Activated CD8-positive, alpha-beta memory T cell treated with anti-CD3 and anti-CD28 coated beads for 48 hours (primary cell): ENCODE measurements at regions not wholly inside any gene's neighbourhood (a gene's known extent, or its start where the extent isn't known, plus 50 kb on each side); places are given as distances from the start of the nearest gene placed in this dataset.
"Not testable (repeated sequence)": the region's sequence is repeated elsewhere in the genome, so short reads cannot be mapped to it uniquely, and the experiment has no call there.

Source experiments
- DNase-seq, 3 experiments: peaks; one replicate each; pipeline ENCODE4 v3.0.0-alpha.2; 2020; ENCODE audit warnings: low read depth in 2 of 3, low spot score in 2 of 3

DNA sequence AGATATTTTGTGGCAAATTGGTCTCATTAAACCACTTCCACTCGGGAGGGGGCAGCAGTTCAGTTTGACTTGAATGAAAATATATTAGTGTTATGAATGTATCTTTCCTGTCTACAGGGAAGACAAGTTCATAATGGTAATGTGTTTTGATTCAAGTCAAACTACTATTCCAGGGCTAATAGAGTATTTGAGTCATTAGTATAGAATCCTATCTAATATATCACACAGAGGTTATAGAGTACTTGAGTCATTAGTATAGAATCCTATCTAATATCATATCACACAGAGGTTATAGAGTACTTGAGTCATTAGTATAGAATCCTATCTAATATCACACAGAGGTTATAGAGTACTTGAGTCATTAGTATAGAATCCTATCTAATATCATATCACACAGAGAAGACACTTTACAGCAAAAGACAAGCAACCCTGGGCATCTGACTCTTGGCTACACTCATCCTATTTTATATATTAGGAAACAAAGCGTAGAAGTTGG lies 199.7 kb upstream of the MAGI2 start:
- no peak for DNase-seq

DNA sequence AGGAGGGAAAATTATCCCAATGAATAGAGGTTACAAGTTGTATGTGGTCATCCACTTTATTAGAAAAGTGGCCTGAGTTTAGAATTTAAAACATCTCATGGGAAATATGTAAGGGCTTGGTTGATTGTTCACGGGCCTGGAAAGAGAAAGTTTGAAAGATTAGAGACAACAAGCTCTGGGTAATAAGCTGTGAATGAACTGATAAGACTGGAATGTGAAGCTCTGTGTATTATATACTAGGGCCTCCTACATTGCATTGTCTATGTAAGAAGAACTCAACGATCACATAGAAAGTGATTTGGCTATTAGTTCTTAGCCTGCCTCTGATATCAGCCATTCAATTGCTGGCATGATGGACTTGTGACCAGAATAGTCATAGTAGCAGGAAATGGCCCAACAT lies 199.2 kb upstream of the MAGI2 start:
- no peak for DNase-seq

DNA sequence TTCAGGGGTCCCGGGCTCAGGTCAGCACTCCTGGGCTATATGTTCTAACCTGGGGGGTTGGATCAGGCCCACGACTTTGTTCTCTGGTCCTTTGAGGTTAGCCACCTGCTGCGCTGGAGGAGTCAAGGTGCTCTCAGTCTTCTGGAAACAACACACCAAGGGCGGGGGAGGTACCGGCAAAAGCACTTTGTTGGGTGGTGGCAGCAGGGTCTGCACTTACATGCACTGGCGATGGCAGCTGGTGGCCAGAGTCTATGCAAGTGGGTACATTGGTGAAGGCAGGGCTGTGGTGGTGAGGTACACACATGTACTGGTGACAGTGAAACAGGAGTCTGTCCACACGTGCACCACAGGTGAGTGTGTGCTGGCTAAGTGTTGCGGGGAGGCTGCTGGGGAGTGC lies 194.2 kb upstream of the MAGI2 start:
- no peak for DNase-seq

DNA sequence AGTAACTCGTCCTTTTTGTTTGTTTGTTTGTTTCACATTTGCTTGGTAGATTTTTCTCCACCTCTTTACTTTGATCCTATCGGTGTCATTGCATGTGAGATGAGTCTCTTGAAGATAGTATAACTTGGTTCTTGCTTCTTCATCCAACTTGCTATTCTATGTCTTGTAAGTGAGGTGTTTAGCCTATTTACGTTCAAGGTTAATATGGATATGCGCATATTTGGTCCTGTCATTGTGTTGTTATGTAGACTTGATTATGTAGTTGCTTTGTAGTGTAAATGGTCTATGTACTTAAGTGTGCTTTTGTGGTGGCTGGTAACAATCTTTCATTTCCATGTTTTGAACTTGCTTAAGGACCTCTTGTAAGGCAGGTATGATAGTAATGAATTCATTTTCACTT lies 192.8 kb upstream of the MAGI2 start:
- no peak for DNase-seq

DNA sequence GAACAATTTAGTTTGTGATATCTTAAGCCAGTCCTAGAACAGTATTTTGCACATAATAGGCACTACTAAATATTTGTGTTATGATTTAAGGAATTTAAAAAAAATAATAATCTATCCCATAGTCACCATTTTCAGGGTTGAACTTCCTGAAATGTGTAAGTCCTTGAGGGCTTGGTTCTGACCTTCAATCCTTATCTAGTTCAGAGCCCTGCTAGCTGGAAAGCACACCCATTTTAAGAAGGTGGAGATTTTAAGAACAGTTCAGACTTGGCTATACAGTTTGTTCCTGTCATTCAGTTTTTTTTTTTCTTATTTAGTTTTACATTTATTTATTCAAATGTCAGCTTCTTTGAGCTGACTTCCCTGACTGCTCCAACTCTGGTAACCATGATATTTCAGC lies 183.4 kb upstream of the MAGI2 start:
- DNase-seq: no peak

DNA sequence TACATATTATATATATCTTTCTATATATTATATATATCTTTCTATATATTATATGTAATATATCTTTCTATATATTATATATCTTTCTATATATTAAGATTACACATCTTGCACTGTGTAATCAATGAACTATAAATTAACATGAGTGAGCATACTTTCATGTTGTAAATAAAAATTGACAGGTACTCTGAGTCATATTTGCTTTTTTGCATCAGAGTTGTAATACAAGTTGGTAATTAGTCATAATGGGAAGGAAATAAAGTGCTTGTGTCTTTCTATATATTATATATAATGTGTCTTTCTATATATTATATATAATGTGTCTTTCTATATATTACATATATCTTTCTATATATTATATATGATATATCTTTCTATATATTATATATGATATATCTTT lies 172.5 kb upstream of the MAGI2 start:
- not testable (repeated sequence) for DNase-seq

DNA sequence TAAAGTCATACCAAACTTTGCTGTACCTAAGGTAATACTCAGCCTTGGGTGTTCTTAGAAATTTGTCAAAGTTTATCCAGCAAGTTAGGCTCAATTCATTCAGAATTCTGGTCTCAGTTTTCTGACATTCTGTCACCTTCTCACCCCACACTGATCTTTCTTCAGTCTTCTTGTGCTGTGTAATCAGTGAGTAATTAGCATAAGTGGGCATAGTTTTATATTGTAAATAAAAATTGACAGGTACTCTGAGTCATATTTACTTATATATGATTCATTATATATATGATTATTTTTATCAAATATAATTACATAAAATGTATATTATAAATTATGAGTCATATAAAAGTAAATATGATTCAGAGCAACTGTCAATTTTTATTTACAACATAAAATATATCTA lies 170.9 kb upstream of the MAGI2 start:
- DNase-seq: no peak

DNA sequence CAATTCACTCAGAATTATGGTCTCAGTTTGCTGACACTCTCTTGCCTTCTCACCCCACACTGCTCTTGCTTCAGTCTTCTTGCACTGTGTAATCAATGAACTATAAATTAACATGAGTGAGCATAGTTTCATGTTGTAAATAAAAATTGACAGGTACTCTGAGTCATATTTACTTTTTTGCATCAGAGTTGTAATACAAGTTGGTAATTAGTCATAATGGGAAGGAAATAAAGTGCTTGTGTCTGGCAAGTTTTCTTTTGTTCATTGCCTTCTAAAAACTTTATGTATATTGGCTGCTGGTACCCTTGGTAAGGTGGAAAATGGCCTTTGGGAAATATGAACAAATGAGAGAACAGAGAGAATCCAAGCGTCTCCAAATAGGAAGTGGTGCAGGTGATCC lies 169.3 kb upstream of the MAGI2 start:
- no peak for DNase-seq

DNA sequence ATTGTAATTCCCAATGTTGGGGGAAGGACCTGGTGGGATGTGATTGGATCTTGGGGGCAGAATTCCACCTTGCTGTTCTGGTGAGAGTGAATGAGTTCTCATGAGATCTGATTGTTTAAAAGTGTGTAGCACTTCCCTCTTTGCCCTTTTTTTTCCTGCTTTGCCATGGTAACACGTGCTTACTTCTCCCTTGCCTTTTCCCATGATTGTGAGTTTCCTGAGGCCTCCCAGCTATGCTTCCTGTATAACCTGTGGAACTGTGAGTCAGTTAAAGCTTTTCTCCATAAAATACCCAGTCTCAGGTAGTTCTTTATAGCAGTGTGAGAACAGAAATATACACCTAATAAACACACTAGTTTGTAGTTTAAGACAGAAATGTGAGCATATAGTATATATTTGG lies 166.8 kb upstream of the MAGI2 start:
- no peak for DNase-seq

DNA sequence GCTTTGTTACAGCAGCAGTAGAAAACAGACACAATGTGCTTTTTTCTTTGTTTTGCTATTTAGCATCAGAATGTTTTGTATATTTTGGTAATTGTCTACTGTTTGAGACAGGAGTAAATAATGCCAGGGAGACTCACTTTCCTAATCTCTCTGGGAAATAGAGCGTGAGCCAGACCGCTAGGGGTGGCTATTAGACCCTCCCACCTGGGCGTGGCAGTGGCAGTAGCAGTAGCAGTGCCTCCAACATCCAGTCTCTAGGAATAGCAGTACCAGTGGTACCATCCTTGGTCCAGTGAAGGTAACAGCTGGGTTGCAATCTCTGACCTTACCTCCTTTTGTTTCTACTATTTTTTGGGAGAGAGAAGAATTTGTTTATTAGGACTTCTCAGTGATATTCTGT lies 165.7 kb upstream of the MAGI2 start:
- no peak for DNase-seq

DNA sequence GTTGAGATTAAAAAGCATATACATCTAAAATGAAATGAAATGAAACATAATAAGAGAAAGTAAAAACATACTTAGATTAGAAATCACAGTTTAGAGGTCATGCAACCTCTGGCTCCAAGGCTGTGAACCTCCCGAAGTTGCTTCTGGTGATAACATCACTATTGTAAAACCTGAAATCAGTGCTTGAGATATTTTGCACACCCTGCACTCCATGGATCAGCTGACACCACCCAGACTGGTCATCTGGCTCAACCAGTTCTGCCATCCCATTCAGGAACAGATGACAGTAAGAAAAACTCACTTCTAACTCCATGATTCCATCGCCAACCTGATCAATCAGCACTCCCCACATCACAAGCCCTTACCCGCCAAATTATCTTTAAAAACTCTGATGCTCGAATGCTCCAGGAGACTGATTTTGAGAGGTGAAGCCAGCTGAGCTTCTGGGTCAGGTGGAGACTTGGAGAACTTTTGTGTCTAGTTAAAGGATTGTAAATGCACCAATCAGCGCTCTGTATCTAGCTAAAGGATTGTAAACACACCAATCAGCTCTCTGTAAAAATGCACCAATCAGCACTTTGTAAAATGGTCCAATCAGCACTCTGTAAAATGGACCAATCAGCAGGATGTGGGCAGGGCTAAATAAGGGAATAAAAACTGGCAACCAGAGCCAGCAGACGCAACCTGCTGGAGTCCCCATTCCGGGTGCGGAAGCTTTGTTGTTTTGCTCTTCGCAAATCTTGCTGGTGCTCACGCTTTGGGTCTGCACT lies 162.6 kb upstream of the MAGI2 start:
- DNase-seq: no peak

DNA sequence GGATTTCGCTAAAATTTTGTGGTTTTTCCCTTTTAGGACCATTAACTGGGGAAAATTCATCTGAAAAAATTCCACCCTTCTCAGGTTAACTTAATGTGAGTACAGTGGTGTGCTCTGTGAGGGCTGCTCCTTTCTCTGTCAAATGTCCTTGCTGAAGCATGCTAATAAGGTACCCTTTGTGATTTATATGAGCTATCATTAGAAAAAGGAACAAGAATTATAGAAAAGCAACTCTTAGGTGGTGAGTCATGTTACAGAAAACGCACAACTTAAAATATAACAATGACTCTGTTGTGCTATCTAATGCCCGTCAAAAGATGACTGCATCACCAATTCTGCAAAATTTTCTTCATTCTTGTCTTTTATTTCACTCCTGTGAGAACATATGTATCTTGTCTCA lies 162.0 kb upstream of the MAGI2 start:
- no peak for DNase-seq

DNA sequence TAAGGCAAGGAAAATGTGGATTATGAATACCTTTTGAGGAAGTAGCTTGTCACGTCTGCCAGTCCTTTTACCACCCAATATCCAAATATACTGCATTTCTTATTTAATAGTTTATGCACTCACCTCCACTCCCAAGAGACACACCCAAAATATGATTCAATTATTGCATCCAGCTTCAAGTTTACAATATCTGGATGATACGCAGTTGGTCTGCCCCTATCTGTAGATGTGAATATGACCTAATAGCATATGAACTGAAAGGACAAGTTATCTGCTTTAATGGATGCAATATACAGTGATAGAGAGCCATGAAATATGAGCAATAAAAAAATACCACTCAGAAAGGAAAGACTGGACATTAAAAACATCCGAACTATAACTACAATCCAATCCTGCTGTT lies 159.4 kb upstream of the MAGI2 start:
- no peak for DNase-seq

DNA sequence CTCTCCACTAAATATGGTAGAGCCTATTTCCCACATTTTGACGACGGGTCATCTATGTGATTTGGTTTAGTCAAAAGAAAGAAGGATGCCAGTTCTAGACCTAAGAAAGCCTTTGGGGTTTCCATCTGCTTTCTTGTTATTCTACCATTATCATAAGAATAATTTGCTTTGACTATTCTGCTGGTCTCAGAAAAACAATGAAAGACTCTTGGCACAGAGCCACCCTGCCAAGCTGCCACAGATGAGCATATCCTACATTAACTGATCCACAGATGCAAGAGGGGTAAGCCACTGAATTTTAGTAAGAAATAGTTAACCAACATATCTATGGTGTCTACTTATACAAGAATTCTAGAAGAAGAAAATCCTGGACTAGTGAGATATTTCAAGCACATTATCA lies 158.6 kb upstream of the MAGI2 start:
- DNase-seq: no peak

DNA sequence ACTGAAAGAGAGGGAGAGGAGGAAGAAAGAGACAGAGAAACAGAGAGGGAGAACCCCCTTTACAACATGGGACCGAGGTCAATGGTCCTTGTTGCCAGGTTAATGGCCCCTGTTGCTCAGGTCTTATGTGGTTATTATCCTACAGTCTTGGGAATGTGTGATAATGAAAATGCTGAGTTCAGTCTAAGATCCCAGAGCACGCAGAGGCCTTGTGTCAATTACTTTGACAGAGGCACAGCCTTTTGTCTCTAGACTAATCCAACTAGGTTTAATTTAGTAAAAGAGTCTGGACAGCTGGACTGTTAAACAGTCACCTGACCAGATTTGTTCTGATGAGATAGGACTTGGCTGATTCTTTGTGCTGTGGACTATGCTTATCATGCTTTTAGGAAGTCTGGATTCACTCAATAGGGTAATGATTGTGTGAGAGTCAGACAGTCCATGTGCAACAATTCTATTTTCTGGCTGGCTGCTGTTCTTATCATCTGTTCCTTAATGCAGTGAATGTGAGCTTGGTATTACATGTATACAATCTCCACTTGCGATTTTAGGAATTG lies 157.4 kb upstream of the MAGI2 start:
- DNase-seq: no peak

DNA sequence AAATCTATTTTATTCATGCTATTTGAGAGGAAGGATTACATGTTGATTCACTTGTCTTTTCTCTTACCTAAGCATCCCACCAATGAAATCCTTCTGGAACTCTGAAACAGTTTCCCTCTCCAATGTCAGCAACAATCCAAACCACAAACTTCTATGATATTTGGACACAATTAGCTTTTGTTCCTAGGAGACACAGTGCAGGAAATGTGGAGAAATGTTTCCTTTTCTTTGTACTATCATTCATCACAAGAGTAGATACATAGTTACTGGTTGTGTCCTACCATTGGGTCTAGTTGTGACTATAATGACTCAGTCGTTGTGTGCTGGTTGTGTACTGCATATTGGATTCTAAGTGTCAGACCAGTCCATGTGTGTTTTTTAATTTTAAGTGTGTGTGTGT lies 156.8 kb upstream of the MAGI2 start:
- no peak for DNase-seq

DNA sequence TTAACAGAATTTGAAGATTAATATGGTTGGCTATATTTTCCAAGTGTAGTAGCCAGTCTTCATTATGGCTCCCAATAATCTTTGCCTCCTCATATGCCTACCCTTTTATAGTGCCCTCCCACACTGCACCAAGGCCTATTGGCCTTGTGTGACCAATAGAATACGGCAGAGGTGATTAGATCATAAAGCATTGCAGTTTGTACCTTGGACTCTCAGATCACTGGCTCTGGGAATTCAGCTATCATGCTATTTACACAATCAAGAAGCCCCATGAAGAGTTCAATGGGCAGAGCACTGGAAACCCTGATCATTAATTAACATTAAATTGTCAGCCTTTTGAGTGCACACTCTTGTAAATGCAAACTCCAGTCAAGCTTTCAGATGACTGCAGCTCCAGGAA lies 154.5 kb upstream of the MAGI2 start:
- no peak for DNase-seq

DNA sequence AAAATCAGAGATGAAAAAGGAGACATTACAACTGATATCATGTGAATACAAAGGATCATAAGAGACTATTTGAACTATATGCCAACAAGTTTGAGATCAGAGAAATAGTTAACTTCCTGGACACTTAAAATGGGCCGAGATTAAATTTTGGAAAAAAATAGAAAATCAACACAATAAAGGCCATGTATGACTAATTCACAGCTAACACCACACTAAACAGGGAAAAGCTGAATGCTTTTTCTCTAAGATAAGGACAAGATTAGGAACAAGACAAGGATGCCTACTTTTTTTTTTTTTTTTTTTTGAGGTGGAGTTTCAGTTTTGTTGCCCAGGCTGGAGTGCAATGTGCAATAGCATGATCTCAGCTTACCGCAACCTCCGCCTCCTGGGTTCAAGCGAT lies 151.4 kb upstream of the MAGI2 start:
- DNase-seq: no peak

DNA sequence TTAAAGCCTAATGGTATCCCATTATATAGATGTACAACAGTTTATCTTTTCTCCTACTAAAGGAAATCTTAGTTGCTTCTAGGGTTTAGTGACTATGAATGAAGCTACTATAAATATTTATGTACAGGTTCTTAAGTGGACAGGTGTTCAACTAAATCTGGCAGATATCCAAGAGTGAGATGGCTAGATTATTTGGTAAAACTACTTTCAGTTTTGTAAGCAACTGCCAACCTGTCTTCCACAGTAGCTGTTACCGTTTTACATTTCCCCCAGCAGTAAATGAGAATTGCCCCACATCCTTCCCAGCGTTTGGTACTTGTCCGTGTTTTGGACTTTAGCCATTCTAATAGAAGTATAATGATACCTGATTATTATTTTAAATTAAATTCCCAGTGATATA lies 144.9 kb upstream of the MAGI2 start:
- no peak for DNase-seq

DNA sequence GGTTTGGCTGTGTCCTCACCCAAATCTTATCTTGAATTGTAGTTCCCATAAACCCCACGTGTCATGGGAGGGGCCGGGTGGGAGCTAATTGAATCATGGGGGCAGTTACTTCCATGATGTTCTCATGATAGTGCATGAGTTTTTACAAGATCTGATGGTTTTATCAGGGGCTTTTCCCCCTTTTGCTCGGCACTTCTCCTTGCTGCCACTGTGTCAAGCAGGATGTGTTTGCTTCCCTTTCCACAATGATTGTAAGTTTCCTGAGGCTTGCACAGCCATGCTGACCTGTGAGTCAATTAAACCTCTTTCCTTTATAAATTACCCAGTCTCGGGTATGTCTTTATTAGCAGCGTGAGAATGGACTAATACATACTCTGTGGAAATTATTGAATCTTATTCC lies 141.2 kb upstream of the MAGI2 start:
- DNase-seq: not testable (repeated sequence)

DNA sequence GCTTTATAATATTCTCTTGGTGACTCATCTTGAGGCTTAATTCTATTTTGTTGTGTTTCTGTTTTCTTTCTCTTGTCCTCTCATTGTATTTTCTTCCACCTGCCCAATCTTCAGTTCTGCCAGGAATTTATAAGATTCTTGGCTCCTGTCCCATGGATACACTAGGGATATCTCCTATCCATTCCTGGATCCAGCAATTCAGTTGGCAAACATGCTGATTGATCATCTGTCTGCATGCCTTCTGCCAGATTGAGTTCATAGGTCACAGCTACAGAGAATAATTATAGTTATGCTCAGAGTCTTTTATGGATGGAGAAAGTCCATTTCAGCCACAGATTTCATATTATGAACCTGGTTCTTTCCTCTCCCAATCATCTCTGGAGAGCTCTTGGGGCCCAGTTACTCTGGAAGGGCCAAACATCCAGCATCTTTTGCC lies 140.4 kb upstream of the MAGI2 start:
- no peak for DNase-seq

DNA sequence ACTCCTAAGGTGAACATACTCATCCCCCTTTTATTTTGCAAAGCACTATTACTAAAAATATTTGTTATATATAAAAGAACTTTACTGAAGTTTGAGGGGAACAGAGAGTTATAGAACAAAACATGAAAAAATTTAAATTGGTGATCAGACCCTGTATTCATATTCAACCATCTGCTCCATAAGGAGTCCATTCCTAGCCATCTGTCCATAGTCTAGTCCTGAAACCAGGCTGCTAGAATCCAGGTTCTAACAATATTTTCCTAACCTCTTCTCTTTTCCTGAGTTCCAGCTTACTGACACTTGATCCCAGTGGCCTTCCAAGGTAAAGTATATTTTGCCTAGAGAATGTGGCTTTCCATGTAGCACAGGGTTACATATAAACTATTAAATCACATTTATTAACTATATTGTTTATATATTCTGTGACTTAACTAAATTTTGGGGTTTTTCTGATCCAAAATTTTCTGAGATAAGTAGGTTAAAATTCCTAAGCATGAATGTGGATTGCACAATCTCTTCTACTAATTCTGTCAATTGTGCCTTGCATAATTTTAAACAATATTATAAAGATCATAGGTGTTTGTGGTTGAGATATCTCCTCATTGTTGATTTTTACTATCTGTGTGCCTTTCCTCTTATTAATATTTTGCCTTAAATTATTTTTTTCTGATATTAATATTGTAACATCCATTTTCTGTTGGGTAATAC lies 137.6 kb upstream of the MAGI2 start:
- DNase-seq: no peak
